Lower lobe of right lung (tissue), 2 donors: ENCODE measurements at regions not wholly inside any gene's neighbourhood (a gene's known extent, or its start where the extent isn't known, plus 50 kb on each side); places are given as distances from the start of the nearest gene placed in this dataset.

Source experiments
- ATAC-seq, 2 donors: fragments of 200-7000 bp; cut with Tn5 transposase; one replicate each; pipeline ENCODE4 v1.9.1; 2020 to 2022; ENCODE audit warnings: mild to moderate bottlenecking in 2 of 2, moderate library complexity in 2 of 2
- DNase-seq: peaks from one replicate; pipeline ENCODE4 v3.0.0-alpha.2; 2020
- H3K27ac ChIP-seq: fragments of 200-600 bp; one replicate; pipeline ENCODE4 v1.8.0; 2022
- H3K27me3 ChIP-seq: fragments of 200-600 bp; one replicate; pipeline ENCODE4 v1.8.0; 2022; ENCODE audit warnings: low read depth
- H3K36me3 ChIP-seq: fragments of 200-600 bp; one replicate; pipeline ENCODE4 v1.8.0; 2022; ENCODE audit warnings: mild to moderate bottlenecking
- H3K4me1 ChIP-seq: fragments of 200-600 bp; one replicate; pipeline ENCODE4 v1.8.0; 2022
- H3K4me3 ChIP-seq: fragments of 200-600 bp; one replicate; pipeline ENCODE4 v1.8.0; 2022; ENCODE audit warnings: mild to moderate bottlenecking
- H3K9me3 ChIP-seq: fragments of 200-600 bp; one replicate; pipeline ENCODE4 v1.8.0; 2022
- intact Hi-C: fragments of 100-400 bp; cut with DNase I; formaldehyde crosslinking; loops from one replicate; pipeline ENCODE4 v1.11.0; 2022
- TF ChIP-seq, protein P1 (sequence below): fragments of 200-600 bp; IDR thresholded peaks from one replicate; pipeline ENCODE4 v1.8.0; 2022; ENCODE audit warnings: antibody characterized with exemption, mild to moderate bottlenecking
- donor health status: DM: no; HTN: yes; CAD: no; lungs with severe emphysema.

DNA sequence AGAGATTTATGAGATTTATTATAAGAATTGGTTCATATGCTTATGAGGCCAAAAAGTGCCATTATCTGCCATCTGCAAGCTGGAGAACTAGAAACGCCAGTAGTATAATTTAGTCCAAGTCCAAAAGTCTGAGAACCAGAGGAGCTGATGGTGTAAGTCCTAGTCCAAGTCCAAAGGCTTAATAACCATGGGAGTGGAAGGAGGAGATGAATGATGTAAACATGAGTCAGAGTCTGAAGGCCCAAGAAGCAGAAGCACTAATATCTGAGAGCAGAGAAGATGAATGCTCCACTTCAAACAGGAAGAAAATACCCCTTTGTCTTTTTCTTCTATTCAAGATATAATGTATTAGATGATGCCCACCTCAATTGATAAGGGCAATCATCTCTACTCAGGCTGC lies 185.7 kb downstream of the CGGBP1 start:
- H3K27me3 ChIP-seq, result no peaks in the 10 kb centered on the region
- no peak overlapping the region for H3K27ac ChIP-seq
- no peak overlapping the region for H3K4me3 ChIP-seq
- intact Hi-C loops, result no loop called here
- no peaks in the 10 kb centered on the region for H3K36me3 ChIP-seq
- DNase-seq (no peak), ATAC-seq (no peak)
- H3K4me1 ChIP-seq, result no peaks in the 10 kb centered on the region
- peaks cover 16% of the 10 kb centered on the region for H3K9me3 ChIP-seq
- TF ChIP-seq, protein P1, sequence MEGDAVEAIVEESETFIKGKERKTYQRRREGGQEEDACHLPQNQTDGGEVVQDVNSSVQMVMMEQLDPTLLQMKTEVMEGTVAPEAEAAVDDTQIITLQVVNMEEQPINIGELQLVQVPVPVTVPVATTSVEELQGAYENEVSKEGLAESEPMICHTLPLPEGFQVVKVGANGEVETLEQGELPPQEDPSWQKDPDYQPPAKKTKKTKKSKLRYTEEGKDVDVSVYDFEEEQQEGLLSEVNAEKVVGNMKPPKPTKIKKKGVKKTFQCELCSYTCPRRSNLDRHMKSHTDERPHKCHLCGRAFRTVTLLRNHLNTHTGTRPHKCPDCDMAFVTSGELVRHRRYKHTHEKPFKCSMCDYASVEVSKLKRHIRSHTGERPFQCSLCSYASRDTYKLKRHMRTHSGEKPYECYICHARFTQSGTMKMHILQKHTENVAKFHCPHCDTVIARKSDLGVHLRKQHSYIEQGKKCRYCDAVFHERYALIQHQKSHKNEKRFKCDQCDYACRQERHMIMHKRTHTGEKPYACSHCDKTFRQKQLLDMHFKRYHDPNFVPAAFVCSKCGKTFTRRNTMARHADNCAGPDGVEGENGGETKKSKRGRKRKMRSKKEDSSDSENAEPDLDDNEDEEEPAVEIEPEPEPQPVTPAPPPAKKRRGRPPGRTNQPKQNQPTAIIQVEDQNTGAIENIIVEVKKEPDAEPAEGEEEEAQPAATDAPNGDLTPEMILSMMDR, result no peak

DNA sequence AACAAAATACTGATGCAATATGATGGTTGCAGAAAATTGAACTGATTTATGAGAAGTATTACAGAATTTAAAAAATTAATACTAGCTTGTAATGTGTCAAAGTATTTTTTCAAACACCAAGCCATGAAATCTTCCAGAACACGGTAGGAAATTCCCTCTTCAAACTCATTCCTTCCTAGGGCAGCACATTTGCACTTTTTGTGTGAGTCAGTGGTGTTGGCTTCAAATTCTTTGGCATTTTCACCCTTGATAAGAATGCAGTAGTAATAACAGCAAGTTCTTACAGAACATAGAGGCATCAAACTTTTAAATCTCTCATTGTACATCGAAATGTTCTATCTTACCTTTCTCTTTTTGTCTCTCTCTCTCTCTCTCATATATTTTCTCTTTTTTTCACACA lies 191.8 kb downstream of the CGGBP1 start:
- Histone ChIP-seq H3K27me3 (no peaks in the 10 kb centered on the region), H3K4me3 (no peak overlapping the region), H3K27ac (no peak overlapping the region), H3K36me3 (no peaks in the 10 kb centered on the region), H3K9me3 (peaks cover 7% of the 10 kb centered on the region), H3K4me1 (no peaks in the 10 kb centered on the region)
- TF ChIP-seq, protein P1, result no peak
- intact Hi-C loops, result no loop called here
- DNase-seq (no peak), ATAC-seq (no peak)

DNA sequence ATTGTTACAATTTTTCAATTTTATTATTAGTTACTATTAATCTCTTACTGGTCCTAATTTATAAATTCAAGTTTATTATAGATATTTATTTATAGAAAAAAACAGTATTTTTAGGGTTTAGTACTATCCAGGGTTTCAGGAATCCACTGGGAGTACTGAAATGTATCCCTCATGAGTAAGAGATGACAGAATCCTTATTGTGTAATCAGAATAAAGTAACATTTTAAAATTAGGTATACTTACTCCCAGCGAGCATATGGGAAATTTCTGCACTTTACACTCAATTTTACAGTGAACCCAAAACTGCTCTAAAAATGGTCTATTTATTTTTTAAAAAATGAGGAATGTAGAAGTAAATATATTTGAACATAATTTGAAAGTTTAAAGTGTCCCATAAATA lies 202.7 kb downstream of the CGGBP1 start:
- intact Hi-C loops, result no loop called here
- Histone ChIP-seq H3K27me3 (no peaks in the 10 kb centered on the region), H3K4me1 (no peaks in the 10 kb centered on the region), H3K27ac (no peak overlapping the region), H3K4me3 (no peak overlapping the region), H3K36me3 (no peaks in the 10 kb centered on the region), H3K9me3 (no peaks in the 10 kb centered on the region)
- no peak for DNase-seq
- TF ChIP-seq, protein P1, result no peak
- ATAC-seq, result no peak

DNA sequence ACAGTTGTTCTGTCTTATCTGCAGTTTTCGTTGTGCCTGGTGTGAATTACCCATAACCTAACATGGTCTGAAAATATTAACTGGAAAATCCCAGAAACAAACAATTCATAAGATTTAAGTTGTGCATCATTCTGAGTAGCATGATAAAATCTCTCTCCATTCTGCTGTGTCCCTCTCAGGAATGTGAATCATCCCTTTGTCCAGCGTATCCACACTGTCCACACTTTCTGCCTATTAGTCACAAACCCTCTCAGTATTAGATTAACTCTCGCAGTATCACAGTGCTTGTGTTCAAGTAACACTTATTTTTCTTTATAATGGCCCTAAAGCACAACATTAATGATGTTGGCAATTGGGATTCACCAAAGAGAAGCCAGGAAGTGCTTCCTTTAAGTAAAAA lies 203.2 kb downstream of the CGGBP1 start:
- Histone ChIP-seq H3K27ac (no peak overlapping the region), H3K27me3 (no peaks in the 10 kb centered on the region), H3K4me1 (no peaks in the 10 kb centered on the region), H3K9me3 (no peaks in the 10 kb centered on the region), H3K36me3 (no peaks in the 10 kb centered on the region), H3K4me3 (no peak overlapping the region)
- ATAC-seq (no peak), DNase-seq (no peak)
- intact Hi-C loops, result no loop called here
- TF ChIP-seq, protein P1, result no peak

DNA sequence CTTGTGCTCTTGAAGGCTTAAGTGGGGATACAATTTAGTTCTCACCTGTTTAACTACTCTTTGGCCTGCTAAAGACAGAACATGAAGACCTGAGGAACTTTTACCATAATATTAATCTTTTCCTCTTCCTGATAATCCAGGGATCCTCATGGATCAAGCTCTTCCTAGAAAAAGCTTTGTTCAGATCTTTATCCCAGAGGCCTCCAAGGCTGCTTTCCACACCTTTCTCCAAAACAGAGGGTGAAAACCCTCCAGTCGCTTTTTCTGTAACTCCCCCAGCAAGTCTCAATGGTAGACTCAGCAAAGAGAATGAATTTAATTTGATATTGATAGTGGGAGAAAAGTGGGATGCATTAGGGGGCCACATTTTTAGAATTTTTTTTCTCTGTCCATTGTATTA lies 203.6 kb downstream of the CGGBP1 start:
- H3K36me3 ChIP-seq, result no peaks in the 10 kb centered on the region
- DNase-seq (no peak), ATAC-seq (no peak)
- no peaks in the 10 kb centered on the region for H3K27me3 ChIP-seq
- no peaks in the 10 kb centered on the region for H3K4me1 ChIP-seq
- intact Hi-C loops, result no loop called here
- no peaks in the 10 kb centered on the region for H3K9me3 ChIP-seq
- H3K4me3 ChIP-seq, result no peak overlapping the region
- H3K27ac ChIP-seq, result no peak overlapping the region
- TF ChIP-seq, protein P1, result no peak

DNA sequence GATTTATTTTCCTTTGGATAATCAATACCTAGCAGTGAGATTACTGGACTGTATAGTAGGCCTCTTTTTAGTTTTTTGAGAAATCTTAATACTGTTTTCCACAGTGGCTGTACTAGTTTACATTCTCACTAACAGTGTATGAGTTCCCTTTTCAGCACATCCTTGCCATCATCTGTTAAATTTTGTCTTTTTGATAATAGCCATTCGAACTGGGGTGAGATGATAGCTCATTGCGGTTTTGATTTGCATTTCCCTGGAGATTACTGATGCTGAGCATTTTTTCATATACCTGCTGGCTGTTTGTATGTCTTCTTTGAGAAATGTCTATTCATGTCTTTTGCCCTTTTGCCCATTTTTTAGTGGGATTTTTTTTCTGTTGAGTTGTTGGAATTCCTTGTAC lies 210.8 kb downstream of the CGGBP1 start:
- H3K27me3 ChIP-seq, result no peaks in the 10 kb centered on the region
- no peaks in the 10 kb centered on the region for H3K9me3 ChIP-seq
- no peak overlapping the region for H3K4me3 ChIP-seq
- intact Hi-C loops, result no loop called here
- H3K36me3 ChIP-seq, result no peaks in the 10 kb centered on the region
- no peak overlapping the region for H3K27ac ChIP-seq
- TF ChIP-seq, protein P1, result no peak
- no peak for ATAC-seq
- H3K4me1 ChIP-seq, result no peaks in the 10 kb centered on the region
- no peak for DNase-seq
